PC-9 (cell line): ENCODE measurements at regions not wholly inside any gene's neighbourhood (a gene's known extent, or its start where the extent isn't known, plus 50 kb on each side); places are given as distances from the start of the nearest gene placed in this dataset.

Source experiments
- BruUV-seq: library from RNA; stranded (reverse); fragments of 400-500 nt; replicated peaks from 2 replicates; lab custom pipeline; 2021; lab: Mats Ljungman, UMichigan
- CTCF ChIA-PET: fragments of 300-600 bp; sonication (Branson Sonifier 250); formaldehyde crosslinking; loops from one replicate; lab custom pipeline; 2022; ENCODE audit warnings: antibody characterized with exemption; lab: Charles Lee
- POLR2A ChIA-PET: fragments of 300-600 bp; sonication (Branson Sonifier 250); formaldehyde crosslinking; loops from one replicate; lab custom pipeline; 2022; ENCODE audit warnings: antibody characterized with exemption; ENCODE audit not compliant: unreplicated experiment; lab: Charles Lee
- DNase-seq, 2 experiments: peaks; one replicate each; pipeline versions ENCODE4 v3.0.0 to v3.0.0-alpha.2; 2015 to 2022; ENCODE audit warnings: mixed read lengths in 1 of 2
- H2AFZ ChIP-seq: fragments of 200-600 bp; sonication (generic); 2 replicates; pipeline ENCODE4 v1.8.1; 2017; ENCODE audit warnings: antibody characterized with exemption
- H3F3A ChIP-seq: fragments of 200-600 bp; sonication (generic); 2 replicates; pipeline ENCODE4 v1.8.1; 2017; ENCODE audit warnings: antibody characterized with exemption, mild to moderate bottlenecking, low read depth; ENCODE audit not compliant: insufficient read depth
- H3K27ac ChIP-seq: fragments of 200-600 bp; sonication (generic); 2 replicates; pipeline ENCODE4 v1.6.1; 2016; ENCODE audit warnings: mixed run types
- H3K27me3 ChIP-seq: fragments of 200-600 bp; sonication (generic); 2 replicates; pipeline ENCODE4 v1.6.1; 2016; ENCODE audit warnings: low read depth, mixed run types; ENCODE audit not compliant: insufficient read depth
- H3K36me3 ChIP-seq: fragments of 200-600 bp; sonication (generic); 2 replicates; pipeline ENCODE4 v1.6.1; 2016; ENCODE audit warnings: low read depth, mixed run types
- H3K4me1 ChIP-seq: fragments of 200-600 bp; sonication (generic); replicated peaks from 2 replicates; pipeline ENCODE4 v1.6.1; 2016; ENCODE audit warnings: mixed run types; ENCODE audit not compliant: insufficient read depth
- H3K4me2 ChIP-seq: fragments of 200-600 bp; sonication (generic); 2 replicates; pipeline ENCODE4 v1.6.1; 2017; ENCODE audit warnings: mixed run types
- H3K4me3 ChIP-seq: fragments of 200-600 bp; sonication (generic); 2 replicates; pipeline ENCODE4 v1.6.1; 2016; ENCODE audit warnings: mixed run types
- H3K79me2 ChIP-seq: fragments of 200-600 bp; sonication (generic); 2 replicates; pipeline ENCODE4 v1.6.1; 2017; ENCODE audit warnings: low read depth, mixed run types
- H3K9me2 ChIP-seq: fragments of 200-600 bp; sonication (generic); 2 replicates; pipeline ENCODE4 v1.8.1; 2017; ENCODE audit warnings: mild to moderate bottlenecking; ENCODE audit not compliant: insufficient read depth
- H3K9me3 ChIP-seq: fragments of 200-600 bp; sonication (generic); 2 replicates; pipeline ENCODE4 v1.8.1; 2016; ENCODE audit warnings: low read depth; ENCODE audit not compliant: insufficient read depth
- H4K20me1 ChIP-seq: fragments of 200-600 bp; sonication (generic); 2 replicates; pipeline ENCODE4 v1.8.1; 2017; ENCODE audit not compliant: insufficient read depth
- EZH2 ChIP-seq: fragments of 200-600 bp; sonication (generic); IDR thresholded peaks from 2 replicates; pipeline ENCODE4 v1.8.0; 2017; ENCODE audit warnings: antibody characterized with exemption, low read depth
- intact Hi-C: fragments of 100-400 bp; cut with micrococcal nuclease; formaldehyde crosslinking; loops from one replicate; pipeline ENCODE4 v1.10.0; 2022; ENCODE audit not compliant: unreplicated experiment
- TF ChIP-seq, protein P1 (sequence below): fragments of 200-600 bp; sonication (generic); conservative IDR thresholded peaks from 2 replicates; pipeline ENCODE4 v1.6.1; 2017; ENCODE audit warnings: mixed run types, antibody characterized with exemption, mild to moderate bottlenecking, moderate library complexity

DNA sequence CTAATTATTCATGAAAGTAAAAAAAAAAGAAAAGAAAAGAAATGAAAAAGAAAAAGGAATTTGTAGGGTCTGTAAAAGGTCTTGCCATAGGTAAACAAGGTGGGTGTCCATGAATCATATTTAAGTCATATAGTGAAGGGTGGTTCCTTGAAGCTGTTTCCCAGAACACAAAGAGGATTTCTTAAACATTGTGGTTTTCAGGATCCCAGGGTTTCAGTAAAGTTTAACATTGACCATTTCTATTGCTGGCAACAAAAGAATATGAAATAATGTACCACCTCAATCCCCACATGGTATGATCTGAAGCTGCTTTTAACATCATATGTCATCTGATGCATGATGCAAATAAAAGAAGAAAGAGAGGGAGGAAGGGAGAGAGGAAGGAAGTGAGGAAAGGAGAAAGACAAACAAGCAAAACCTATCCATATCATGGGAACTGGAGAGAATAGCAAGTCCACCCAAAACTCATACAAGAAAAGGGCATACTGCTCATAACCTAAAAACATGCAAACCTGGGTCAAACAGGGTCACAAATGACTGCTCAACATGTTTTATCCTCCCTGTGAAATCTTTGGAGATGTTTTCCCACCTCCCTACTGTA lies 663.5 kb downstream of the SORCS1 start:
- no peak for DNase-seq
- H3K4me2 ChIP-seq = no peak overlapping the region
- ChIA-PET POLR2A (no interaction called here), CTCF (no interaction called here)
- no peaks in the 10 kb centered on the region for H3K36me3 ChIP-seq
- H4K20me1 ChIP-seq = no peaks in the 10 kb centered on the region
- H3K27ac ChIP-seq = no peak overlapping the region
- TF ChIP-seq, protein P1, sequence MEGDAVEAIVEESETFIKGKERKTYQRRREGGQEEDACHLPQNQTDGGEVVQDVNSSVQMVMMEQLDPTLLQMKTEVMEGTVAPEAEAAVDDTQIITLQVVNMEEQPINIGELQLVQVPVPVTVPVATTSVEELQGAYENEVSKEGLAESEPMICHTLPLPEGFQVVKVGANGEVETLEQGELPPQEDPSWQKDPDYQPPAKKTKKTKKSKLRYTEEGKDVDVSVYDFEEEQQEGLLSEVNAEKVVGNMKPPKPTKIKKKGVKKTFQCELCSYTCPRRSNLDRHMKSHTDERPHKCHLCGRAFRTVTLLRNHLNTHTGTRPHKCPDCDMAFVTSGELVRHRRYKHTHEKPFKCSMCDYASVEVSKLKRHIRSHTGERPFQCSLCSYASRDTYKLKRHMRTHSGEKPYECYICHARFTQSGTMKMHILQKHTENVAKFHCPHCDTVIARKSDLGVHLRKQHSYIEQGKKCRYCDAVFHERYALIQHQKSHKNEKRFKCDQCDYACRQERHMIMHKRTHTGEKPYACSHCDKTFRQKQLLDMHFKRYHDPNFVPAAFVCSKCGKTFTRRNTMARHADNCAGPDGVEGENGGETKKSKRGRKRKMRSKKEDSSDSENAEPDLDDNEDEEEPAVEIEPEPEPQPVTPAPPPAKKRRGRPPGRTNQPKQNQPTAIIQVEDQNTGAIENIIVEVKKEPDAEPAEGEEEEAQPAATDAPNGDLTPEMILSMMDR = no peak
- no peak for TF ChIP-seq EZH2
- no peaks in the 10 kb centered on the region for H3K4me1 ChIP-seq
- H3K9me2 ChIP-seq = no peaks in the 10 kb centered on the region
- no peak overlapping the region for H3K4me3 ChIP-seq
- H2AFZ ChIP-seq = no peak overlapping the region
- no peaks in the 10 kb centered on the region for H3K27me3 ChIP-seq
- no peaks in the 10 kb centered on the region for H3F3A ChIP-seq
- BruUV-seq = no TSS peak
- intact Hi-C loops = no loop called here
- H3K9me3 ChIP-seq = no peaks in the 10 kb centered on the region
- no peaks in the 10 kb centered on the region for H3K79me2 ChIP-seq

DNA sequence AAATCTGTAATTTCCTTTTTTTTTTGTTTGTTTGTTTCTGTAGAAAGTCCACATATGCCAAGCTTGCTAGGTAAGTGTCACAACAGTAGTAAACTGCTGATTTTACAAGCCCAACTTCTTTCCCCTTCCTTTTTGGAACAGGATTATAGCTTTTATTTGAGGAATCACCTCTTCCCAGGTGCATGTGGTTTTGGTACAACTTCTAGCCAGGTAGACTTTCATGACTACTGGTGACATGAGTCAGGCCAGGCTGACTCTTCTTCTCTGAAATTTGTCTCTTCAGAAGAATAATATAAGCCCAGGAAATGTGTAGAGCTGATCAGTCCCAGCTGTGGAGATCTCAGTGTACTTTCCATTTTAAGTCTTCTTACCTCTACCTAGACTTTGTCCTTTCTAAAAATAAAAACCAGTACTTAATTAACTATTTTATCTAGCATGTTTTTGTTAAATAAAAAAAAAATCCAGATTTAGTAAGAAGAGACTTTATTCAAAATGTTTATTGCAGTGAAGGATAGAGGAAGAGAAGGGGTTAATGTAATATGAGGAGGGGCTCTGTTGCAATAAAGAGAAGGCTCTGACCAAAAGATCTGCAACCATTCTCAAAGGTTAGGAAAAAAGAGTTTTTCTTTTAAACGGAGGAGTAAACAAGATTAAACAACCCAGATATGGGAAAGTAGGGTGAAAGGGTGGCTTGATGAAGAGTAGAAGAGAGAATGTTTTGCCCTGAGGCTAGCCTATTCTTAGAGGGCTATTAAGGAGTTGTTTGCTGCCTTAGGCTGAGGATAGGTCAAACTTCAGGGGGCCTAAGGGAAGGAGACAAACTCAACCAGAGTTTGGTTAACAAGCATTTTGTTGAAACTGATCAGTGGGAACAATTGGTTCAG lies 664.2 kb downstream of the SORCS1 start:
- no peaks in the 10 kb centered on the region for H3K9me3 ChIP-seq
- H2AFZ ChIP-seq = no peak overlapping the region
- no peaks in the 10 kb centered on the region for H3K27me3 ChIP-seq
- ChIA-PET CTCF (no interaction called here), POLR2A (no interaction called here)
- H3K4me1 ChIP-seq = no peaks in the 10 kb centered on the region
- H3K27ac ChIP-seq = no peak overlapping the region
- H3F3A ChIP-seq = no peaks in the 10 kb centered on the region
- no peaks in the 10 kb centered on the region for H3K9me2 ChIP-seq
- DNase-seq = no peak
- BruUV-seq = no TSS peak
- intact Hi-C loops = no loop called here
- no peak overlapping the region for H3K4me2 ChIP-seq
- H3K36me3 ChIP-seq = no peaks in the 10 kb centered on the region
- no peaks in the 10 kb centered on the region for H4K20me1 ChIP-seq
- TF ChIP-seq, protein P1 = no peak
- TF ChIP-seq EZH2 = no peak
- H3K79me2 ChIP-seq = no peaks in the 10 kb centered on the region
- H3K4me3 ChIP-seq = no peak overlapping the region

DNA sequence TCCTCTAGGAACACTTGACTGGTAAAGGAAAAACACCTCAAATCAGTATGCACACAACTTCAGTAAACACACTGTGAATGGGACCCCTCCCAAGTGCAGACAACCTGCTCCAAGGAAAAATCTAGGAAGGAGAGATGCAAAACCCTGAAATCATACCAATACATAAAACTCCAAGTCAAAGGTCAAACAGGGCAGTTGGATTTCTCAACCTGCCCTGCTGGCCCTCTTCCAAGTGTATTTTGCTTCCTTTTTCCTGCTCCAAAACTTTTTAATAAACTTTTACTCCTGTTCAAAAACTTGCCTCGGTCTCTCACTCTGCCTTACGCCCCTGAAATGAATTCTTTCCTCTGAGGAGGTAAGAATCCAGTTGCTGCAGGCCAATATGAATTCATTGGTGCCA lies 665.1 kb downstream of the SORCS1 start:
- DNase-seq = no peak
- no peaks in the 10 kb centered on the region for H3K79me2 ChIP-seq
- CTCF ChIA-PET = no interaction called here
- no peak overlapping the region for H3K4me2 ChIP-seq
- POLR2A ChIA-PET = no interaction called here
- no peak overlapping the region for H3K4me3 ChIP-seq
- H3K36me3 ChIP-seq = no peaks in the 10 kb centered on the region
- TF ChIP-seq, protein P1 = no peak
- no peak for TF ChIP-seq EZH2
- no peaks in the 10 kb centered on the region for H4K20me1 ChIP-seq
- no TSS peak for BruUV-seq
- H2AFZ ChIP-seq = no peak overlapping the region
- H3K9me2 ChIP-seq = no peaks in the 10 kb centered on the region
- H3K27ac ChIP-seq = no peak overlapping the region
- H3K4me1 ChIP-seq = no peaks in the 10 kb centered on the region
- H3F3A ChIP-seq = no peaks in the 10 kb centered on the region
- H3K27me3 ChIP-seq = no peaks in the 10 kb centered on the region
- intact Hi-C loops = no loop called here
- no peaks in the 10 kb centered on the region for H3K9me3 ChIP-seq
